GM18507 (cell line): ENCODE measurements at regions not wholly inside any gene's neighbourhood (a gene's known extent, or its start where the extent isn't known, plus 50 kb on each side); places are given as distances from the start of the nearest gene placed in this dataset.

Source experiments
- DNase-seq: peaks from one replicate; pipeline ENCODE4 v3.0.0; 2011; ENCODE audit warnings: low read depth; ENCODE audit not compliant: insufficient read length; ENCODE audit errors: extremely low spot score
- FAIRE-seq: peaks from 2 replicates; lab custom pipeline; 2011; peaks lifted over from hg19 to GRCh38; lab: Jason Lieb, UNC

DNA sequence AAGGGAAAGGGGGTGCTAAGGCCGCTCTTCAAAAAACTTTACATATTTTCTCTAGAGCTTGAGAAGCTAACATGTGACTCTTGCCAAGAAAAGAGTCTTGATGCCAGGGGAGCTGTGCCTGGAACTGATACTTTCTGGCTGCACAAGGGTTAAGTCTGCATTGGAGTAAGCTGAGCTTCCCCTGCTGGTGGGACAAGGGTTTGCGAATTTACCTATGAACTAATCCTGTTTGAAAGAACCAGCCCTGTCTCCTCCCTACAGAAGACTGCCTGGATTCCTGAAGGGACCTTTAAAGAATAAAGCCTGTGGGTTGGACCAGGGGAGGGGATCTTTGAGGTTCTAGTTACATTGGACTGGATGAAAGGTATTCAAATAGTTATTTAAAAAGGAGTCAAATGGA is 58.3 kb upstream of the EPHA3 start:
- DNase-seq: no peak
- FAIRE-seq: no peak

GRCh38 chr3:89052386-89052785 is 55.0 kb upstream of the EPHA3 start:
- FAIRE-seq (no peak), DNase-seq (no peak)

DNA sequence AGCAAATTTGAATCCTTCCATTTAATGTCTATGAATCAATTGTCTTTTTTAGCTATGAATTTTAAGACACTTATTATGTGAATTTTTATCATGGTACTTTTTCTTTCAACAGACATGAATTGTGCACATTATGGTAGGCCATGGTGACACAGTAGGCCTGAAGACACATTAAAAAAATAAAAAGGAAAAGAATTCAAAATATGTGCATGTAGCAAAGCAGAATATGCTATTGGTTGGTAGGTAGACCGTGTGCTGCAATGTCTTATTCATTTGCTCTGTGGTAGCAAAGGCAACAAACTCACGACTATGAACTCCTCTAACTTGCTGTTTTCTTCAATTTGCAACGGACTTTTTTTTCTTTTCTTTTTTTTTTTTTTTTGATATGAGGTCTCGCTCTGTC is 50.0 kb upstream of the EPHA3 start:
- DNase-seq (no peak), FAIRE-seq (no peak)
